Epithelial cell of prostate (primary cell): ENCODE measurements at regions not wholly inside any gene's neighbourhood (a gene's known extent, or its start where the extent isn't known, plus 50 kb on each side); places are given as distances from the start of the nearest gene placed in this dataset.

Source experiments
- DNase-seq: peaks from one replicate; pipeline ENCODE4 v3.0.0-alpha.2; 2011; ENCODE audit warnings: low read depth, low spot score
- H3K27ac ChIP-seq: fragments of 450-650 bp; 2 replicates; pipeline ENCODE4 v1.5.1; 2017; ENCODE audit warnings: mild to moderate bottlenecking

DNA sequence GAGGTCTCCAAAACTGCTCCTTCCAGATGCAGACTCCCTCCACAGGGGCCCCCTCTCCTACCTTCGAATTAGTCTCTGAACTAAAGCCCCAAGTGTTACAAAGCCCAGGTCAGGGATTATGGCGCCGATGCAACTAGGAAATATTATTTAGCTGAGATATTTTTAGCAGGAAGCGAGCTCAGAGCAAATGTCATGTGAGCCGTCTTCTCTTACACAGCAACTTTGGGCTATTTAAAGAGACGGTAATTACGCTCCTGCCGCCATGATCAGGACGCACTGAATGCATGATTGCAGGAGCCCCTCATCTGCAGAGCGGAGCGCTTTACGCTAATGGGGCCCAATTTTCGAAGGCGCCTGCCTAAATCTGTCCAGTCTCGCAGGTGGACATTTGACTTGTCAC is 55.3 kb upstream of the TARDBP start:
- DNase-seq, result no peak
- H3K27ac ChIP-seq, result no peak overlapping the region

DNA sequence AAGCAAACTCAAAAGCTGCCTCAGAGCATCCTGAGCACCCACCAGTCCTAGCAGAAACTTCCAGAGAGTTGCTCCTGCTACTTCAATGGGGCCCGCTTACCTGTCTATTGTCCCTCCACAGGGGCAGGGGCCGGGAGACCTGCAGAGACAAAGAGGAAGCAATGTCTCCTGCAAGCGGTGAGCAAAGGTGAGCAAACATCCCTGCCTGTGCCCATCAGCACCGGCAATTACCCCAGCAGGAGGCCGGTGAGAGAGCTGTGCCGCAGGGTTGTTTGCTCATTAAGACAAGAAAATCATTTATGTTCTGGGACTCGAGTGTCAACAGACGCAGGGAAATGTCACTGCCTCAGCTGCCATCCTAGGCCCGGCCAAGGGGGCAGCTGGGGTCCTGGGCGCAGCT is 53.8 kb upstream of the TARDBP start:
- DNase-seq, result no peak
- H3K27ac ChIP-seq, result no peak overlapping the region

DNA sequence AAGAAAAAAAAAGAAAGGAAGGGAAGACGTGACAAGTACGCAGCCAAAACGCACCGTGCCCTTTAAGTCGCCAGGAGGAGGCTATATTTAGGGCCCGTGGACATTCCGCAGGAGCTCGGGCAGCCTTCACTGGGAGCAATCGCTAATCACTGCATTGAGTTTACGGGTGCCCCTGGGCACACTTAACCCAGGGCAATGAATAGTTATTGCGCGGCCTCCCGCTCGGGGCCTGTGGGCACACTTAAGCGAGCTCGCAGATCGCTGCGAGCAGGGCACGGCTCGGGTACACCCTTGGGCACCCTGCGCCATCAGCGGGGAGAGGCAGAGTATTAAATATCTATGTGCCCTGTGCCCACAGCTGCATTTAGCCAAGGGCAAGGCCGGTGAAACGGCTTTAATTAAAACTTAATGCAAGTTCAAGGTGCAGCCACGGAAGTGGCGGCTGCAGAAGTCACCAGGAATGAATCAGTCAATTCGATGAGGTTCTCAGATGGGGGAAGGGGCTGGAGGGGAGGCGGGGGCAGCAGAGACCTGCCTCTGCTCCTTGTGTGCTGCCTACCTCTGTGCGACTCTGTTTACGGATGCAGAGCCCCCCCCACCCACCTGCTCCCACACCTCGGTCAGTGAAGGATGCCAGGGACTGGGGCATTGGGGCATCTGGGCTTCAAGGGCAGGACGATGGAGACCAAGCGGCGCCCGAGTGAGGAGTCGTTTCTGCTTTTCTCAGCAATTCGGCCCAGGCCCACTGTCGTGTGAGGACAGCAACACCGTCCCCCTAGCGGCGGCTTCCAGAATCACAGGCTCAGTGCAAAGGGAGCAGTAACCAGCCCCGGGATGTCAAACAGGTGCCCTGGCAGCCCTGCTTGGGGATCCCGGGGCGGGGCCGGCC is 51.8 kb upstream of the TARDBP start:
- no peak for DNase-seq
- no peak overlapping the region for H3K27ac ChIP-seq

DNA sequence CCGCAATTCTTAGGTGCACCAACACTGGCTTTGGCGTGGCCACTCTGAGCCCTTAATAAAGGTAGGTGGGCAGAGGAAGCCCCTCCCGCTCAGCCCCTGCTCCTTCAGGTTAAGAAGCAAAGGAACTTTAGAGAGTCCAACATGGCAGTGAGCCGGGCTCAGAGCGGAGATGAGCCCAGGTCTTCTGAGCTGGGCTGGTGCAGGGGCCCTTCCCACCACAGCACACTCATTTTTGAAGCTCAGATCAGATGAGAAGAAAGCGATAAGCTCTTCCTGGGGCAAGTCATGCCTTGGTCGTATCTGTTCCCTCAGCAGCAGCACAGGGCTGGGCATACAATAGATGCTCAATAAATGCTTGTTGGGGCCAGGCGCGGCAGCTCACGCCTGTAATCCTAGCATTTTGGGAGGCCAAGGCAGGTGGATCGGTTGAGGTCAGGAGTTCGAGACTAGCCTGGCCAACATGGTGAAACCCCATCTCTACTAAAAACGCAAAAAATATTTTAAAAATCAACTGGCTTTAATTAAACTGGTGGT is 51.1 kb upstream of the TARDBP start:
- no peak for DNase-seq
- H3K27ac ChIP-seq, result no peak overlapping the region

DNA sequence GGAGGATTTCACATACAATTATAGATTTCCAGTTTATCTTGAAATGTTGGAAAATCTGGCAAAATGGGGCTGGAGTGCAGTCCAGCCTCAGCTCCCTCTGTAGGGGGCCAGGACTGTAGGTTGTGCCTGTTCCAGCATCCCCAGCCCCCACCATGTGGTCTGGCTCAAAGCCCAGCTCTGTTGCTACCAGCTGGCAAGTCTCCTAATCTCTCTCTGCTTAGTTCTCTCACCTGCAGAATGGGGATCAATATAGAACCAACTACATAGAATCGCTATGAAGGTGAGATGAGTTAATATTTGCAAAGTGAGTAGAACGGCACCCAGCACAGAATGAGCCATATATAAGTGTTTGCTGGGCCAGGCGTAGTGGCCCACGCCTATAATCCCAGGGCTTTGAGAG is 50.0 kb upstream of the TARDBP start:
- DNase-seq, result no peak
- no peak overlapping the region for H3K27ac ChIP-seq
